A673 (cell line): ENCODE measurements at regions not wholly inside any gene's neighbourhood (a gene's known extent, or its start where the extent isn't known, plus 50 kb on each side); places are given as distances from the start of the nearest gene placed in this dataset.

Experiments
- BruUV-seq: library from RNA; stranded (reverse); fragments of 400-500 nt; replicated peaks from 2 replicates; lab custom pipeline; 2021; lab: Mats Ljungman, UMichigan
- CTCF ChIA-PET: fragments of 300-600 bp; sonication (Branson Sonifier 250); formaldehyde crosslinking; loops from one replicate; lab custom pipeline; 2022; ENCODE audit warnings: antibody characterized with exemption; lab: Charles Lee
- POLR2A ChIA-PET: fragments of 300-600 bp; sonication (Branson Sonifier 250); formaldehyde crosslinking; loops from one replicate; lab custom pipeline; 2022; ENCODE audit warnings: antibody characterized with exemption; ENCODE audit not compliant: low non-redundant PET; lab: Charles Lee
- DNase-seq: peaks from one replicate; pipeline ENCODE4 v3.0.0-alpha.2; 2015; ENCODE audit warnings: low spot score
- H3K27ac ChIP-seq: fragments of 200-600 bp; sonication (generic); 2 replicates; pipeline ENCODE4 v1.5.1; 2016; ENCODE audit warnings: mixed run types, low read depth, mild to moderate bottlenecking, mixed read lengths, antibody characterized with exemption, low read length; ENCODE audit not compliant: poor library complexity, severe bottlenecking
- H3K27me3 ChIP-seq: fragments of 200-600 bp; sonication (generic); replicated peaks from 2 replicates; pipeline ENCODE4 v1.6.1; 2017; ENCODE audit warnings: mixed run types, low read depth, mild to moderate bottlenecking, mixed read lengths, antibody characterized with exemption, low read length; ENCODE audit not compliant: insufficient read depth, poor library complexity
- H3K36me3 ChIP-seq: fragments of 200-600 bp; sonication (generic); 2 replicates; pipeline ENCODE4 v1.6.1; 2016; ENCODE audit warnings: mixed run types, mild to moderate bottlenecking, mixed read lengths, antibody characterized with exemption, low read length; ENCODE audit not compliant: insufficient read depth, poor library complexity, severe bottlenecking
- H3K4me1 ChIP-seq: fragments of 200-600 bp; sonication (generic); 2 replicates; pipeline ENCODE4 v1.6.1; 2017; ENCODE audit warnings: mixed run types, mild to moderate bottlenecking, mixed read lengths, antibody characterized with exemption, low read length; ENCODE audit not compliant: insufficient read depth, poor library complexity, severe bottlenecking
- H3K4me3 ChIP-seq: fragments of 200-600 bp; sonication (generic); 2 replicates; pipeline ENCODE4 v1.5.1; 2016; ENCODE audit warnings: low read depth, mixed run types, mild to moderate bottlenecking, mixed read lengths, low read length; ENCODE audit not compliant: poor library complexity, severe bottlenecking
- H3K9me3 ChIP-seq: fragments of 200-600 bp; sonication (generic); 2 replicates; pipeline ENCODE4 v1.6.1; 2016; ENCODE audit warnings: mixed run types, low read depth, mild to moderate bottlenecking, mixed read lengths, antibody characterized with exemption, low read length; ENCODE audit not compliant: poor library complexity, severe bottlenecking
- CTCF ChIP-seq: fragments of 300-800, 200-600 bp; sonication (generic); conservative IDR thresholded peaks from 2 replicates; pipeline ENCODE4 v1.5.1; 2017; ENCODE audit warnings: low read depth, mild to moderate bottlenecking, antibody characterized with exemption, low read length, moderate library complexity, mixed read lengths
- EZH2 ChIP-seq: fragments of 200-600 bp; sonication (generic); IDR thresholded peaks from 2 replicates; pipeline ENCODE4 v1.6.1; 2017; ENCODE audit warnings: borderline replicate concordance, low read depth, mild to moderate bottlenecking, mixed read lengths, antibody characterized with exemption, low read length; ENCODE audit not compliant: poor library complexity, severe bottlenecking
- intact Hi-C: fragments of 100-400 bp; cut with micrococcal nuclease; formaldehyde crosslinking; loops from one replicate; pipeline ENCODE4 v1.10.0; 2022; ENCODE audit not compliant: unreplicated experiment

DNA sequence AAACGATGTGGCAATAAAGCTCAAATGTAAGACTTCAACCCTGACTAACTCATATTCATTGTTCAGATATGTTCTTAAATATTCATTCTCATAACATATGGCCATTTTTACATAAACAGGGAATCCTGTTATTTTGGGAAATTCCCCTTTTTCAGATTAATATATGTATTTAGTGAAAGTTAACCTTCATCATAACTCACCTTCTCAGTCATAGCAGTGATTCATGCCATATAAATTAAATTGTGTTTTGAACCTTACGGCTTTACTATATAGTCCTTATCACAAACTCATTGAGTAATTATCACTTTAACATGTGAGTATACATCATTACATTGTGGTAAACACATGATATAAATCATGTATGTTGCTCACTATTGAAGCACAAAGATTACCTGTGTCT, 392.5 kb upstream of the TRAM1L1 start:
- ChIA-PET CTCF (no interaction called here), POLR2A (no interaction called here)
- no peak overlapping the region for H3K27ac ChIP-seq
- no peak overlapping the region for H3K4me3 ChIP-seq
- intact Hi-C loops, result no loop called here
- no TSS peak for BruUV-seq
- H3K36me3 ChIP-seq, result no peaks in the 10 kb centered on the region
- H3K4me1 ChIP-seq, result no peaks in the 10 kb centered on the region
- TF ChIP-seq EZH2, result no peak
- TF ChIP-seq CTCF, result no peak
- no peaks in the 10 kb centered on the region for H3K27me3 ChIP-seq
- no peaks in the 10 kb centered on the region for H3K9me3 ChIP-seq
- no peak for DNase-seq

GRCh38 chr4:117478702-117479101, 393.3 kb upstream of the TRAM1L1 start:
- Histone ChIP-seq H3K27me3 (no peaks in the 10 kb centered on the region), H3K36me3 (no peaks in the 10 kb centered on the region), H3K27ac (no peak overlapping the region), H3K4me3 (no peak overlapping the region), H3K9me3 (no peaks in the 10 kb centered on the region), H3K4me1 (no peaks in the 10 kb centered on the region)
- BruUV-seq, result no TSS peak
- ChIA-PET CTCF (no interaction called here), POLR2A (no interaction called here)
- DNase-seq, result no peak
- intact Hi-C loops, result no loop called here
- TF ChIP-seq CTCF (no peak), EZH2 (no peak)

GRCh38 chr4:117479673-117480072, 394.3 kb upstream of the TRAM1L1 start:
- ChIA-PET CTCF (no interaction called here), POLR2A (no interaction called here)
- no peak for DNase-seq
- no TSS peak for BruUV-seq
- TF ChIP-seq CTCF, result no peak
- TF ChIP-seq EZH2, result no peak
- H3K36me3 ChIP-seq, result no peaks in the 10 kb centered on the region
- no peaks in the 10 kb centered on the region for H3K27me3 ChIP-seq
- no peak overlapping the region for H3K27ac ChIP-seq
- H3K9me3 ChIP-seq, result no peaks in the 10 kb centered on the region
- no peak overlapping the region for H3K4me3 ChIP-seq
- intact Hi-C loops, result no loop called here
- no peaks in the 10 kb centered on the region for H3K4me1 ChIP-seq
